ENCODE measurements at regions not wholly inside any gene's neighbourhood (a gene's known extent, or its start where the extent isn't known, plus 50 kb on each side); places are given as distances from the start of the nearest gene placed in this dataset.
A peak's percentile ranks its signal among the peaks of the same experiment; 100 is the strongest.

DNA sequence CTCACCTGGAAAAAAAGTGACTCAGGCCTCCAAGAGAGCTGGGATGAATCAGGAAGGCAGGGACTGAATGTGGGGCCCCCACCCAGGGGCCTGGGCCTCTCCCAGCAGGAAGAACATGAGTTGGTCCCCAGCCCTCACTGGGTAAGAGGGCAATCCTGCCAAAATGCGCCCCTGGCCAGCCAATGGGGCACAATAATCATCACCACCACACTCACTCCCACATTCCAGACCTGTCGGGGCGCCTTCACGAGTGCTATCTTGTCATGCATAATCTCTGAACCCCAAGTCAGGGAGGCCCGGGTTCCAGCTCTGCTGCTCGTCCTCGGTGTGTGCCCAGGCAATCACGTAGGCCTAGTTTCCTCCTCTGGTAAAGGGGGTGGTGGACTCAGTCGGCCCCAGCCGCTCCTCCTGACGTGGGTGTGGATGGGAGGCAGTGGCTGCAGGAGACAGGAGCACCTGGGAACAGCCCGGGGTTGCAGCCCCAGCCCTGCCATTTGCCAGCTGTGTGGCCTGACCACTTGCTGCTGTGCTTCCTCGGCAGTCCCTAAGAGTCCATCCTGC lies 115.1 kb downstream of the CYP26B1 start:
- TF ChIP-seq, protein P1, sequence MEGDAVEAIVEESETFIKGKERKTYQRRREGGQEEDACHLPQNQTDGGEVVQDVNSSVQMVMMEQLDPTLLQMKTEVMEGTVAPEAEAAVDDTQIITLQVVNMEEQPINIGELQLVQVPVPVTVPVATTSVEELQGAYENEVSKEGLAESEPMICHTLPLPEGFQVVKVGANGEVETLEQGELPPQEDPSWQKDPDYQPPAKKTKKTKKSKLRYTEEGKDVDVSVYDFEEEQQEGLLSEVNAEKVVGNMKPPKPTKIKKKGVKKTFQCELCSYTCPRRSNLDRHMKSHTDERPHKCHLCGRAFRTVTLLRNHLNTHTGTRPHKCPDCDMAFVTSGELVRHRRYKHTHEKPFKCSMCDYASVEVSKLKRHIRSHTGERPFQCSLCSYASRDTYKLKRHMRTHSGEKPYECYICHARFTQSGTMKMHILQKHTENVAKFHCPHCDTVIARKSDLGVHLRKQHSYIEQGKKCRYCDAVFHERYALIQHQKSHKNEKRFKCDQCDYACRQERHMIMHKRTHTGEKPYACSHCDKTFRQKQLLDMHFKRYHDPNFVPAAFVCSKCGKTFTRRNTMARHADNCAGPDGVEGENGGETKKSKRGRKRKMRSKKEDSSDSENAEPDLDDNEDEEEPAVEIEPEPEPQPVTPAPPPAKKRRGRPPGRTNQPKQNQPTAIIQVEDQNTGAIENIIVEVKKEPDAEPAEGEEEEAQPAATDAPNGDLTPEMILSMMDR (IDR thresholded peaks at IDR 0.05), result no peak
- H3K4me1 Mint-ChIP-seq (ENCODE audit: unreplicated experiment), result no peaks in the 10 kb centered on the region
- no peaks in the 10 kb centered on the region for H3K36me3 Mint-ChIP-seq (ENCODE audit: unreplicated experiment)
- no peaks in the 10 kb centered on the region for H3K9me3 Mint-ChIP-seq (ENCODE audit: unreplicated experiment)
- no peak overlapping the region for H3K27ac Mint-ChIP-seq (ENCODE audit: unreplicated experiment)
- peak; percentile 79 for DNase-seq (ENCODE audit: extremely low spot score, unreplicated experiment)
- H3K4me3 Mint-ChIP-seq (ENCODE audit: unreplicated experiment), result no peak overlapping the region
- H3K27me3 Mint-ChIP-seq (ENCODE audit: unreplicated experiment), result peaks cover 35% of the 10 kb centered on the region

DNA sequence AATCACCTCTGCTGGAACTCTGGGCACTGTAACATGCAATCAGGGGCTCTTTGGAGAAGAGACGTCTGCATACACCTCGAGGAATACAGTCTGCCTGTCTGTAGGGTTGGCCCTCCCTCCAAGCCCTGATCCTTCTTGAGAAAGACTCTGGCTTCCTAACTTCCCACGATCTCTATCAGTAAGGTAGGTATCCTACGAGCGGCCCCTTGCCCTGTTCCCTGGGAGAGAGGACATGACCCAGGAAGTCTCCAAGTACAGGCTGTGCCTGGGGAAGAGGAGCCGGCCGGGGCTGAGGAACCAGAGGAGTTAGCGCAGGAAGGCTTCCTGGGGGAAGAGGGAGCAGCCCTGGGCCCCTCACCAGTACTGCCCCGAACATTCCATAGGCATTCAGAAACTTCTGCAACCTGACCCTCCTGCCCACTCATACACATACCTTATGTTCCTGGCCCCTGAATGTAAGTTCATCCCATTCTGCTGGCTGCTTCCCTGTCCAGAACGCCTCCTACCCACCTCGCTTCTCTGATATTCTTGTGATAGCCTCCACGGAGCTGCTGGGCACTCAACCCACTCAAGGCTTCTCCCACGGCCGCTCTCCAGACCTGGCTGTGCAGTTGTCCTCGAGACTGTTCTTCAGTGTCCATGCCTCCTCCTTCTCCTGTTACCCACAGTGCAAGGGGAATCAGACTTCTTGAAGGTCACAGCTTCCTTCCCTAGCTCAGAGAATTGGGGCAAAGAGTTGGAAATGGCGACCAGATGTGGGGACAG lies 116.1 kb downstream of the CYP26B1 start:
- H3K4me1 Mint-ChIP-seq (ENCODE audit: unreplicated experiment), result no peaks in the 10 kb centered on the region
- peak; percentile 73 for DNase-seq (ENCODE audit: extremely low spot score, unreplicated experiment)
- no peak overlapping the region for H3K4me3 Mint-ChIP-seq (ENCODE audit: unreplicated experiment)
- no peak overlapping the region for H3K27ac Mint-ChIP-seq (ENCODE audit: unreplicated experiment)
- TF ChIP-seq, protein P1 (IDR thresholded peaks at IDR 0.05), result no peak
- H3K27me3 Mint-ChIP-seq (ENCODE audit: unreplicated experiment), result peaks cover 35% of the 10 kb centered on the region
- H3K36me3 Mint-ChIP-seq (ENCODE audit: unreplicated experiment), result no peaks in the 10 kb centered on the region
- no peaks in the 10 kb centered on the region for H3K9me3 Mint-ChIP-seq (ENCODE audit: unreplicated experiment)

DNA sequence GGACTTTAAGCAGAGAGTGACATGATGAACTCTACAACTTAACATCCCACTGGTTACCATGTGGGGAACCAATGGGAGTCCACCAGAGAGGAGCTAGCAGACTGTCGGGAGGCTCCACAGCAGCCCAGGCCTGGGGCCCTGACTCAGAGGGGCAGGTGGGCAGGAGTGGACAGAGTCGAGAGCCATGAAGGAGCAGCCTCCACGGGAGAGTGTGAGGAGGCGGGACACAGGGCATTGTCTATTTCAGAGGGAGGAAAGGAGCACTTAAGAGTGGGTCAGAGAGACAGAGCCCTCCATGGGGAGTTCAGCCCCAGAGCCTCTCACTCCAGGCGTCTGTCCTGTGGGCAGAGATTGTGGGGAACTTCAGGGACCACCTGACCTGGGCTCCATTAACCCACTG lies 118.7 kb downstream of the CYP26B1 start:
- H3K4me3 Mint-ChIP-seq (ENCODE audit: unreplicated experiment), result no peak overlapping the region
- H3K9me3 Mint-ChIP-seq (ENCODE audit: unreplicated experiment), result no peaks in the 10 kb centered on the region
- H3K36me3 Mint-ChIP-seq (ENCODE audit: unreplicated experiment), result no peaks in the 10 kb centered on the region
- H3K27ac Mint-ChIP-seq (ENCODE audit: unreplicated experiment), result no peak overlapping the region
- H3K27me3 Mint-ChIP-seq (ENCODE audit: unreplicated experiment), result peaks cover 45% of the 10 kb centered on the region
- H3K4me1 Mint-ChIP-seq (ENCODE audit: unreplicated experiment), result no peaks in the 10 kb centered on the region
- TF ChIP-seq, protein P1 (IDR thresholded peaks at IDR 0.05), result no peak
- DNase-seq (ENCODE audit: extremely low spot score, unreplicated experiment), result peak; percentile 83

DNA sequence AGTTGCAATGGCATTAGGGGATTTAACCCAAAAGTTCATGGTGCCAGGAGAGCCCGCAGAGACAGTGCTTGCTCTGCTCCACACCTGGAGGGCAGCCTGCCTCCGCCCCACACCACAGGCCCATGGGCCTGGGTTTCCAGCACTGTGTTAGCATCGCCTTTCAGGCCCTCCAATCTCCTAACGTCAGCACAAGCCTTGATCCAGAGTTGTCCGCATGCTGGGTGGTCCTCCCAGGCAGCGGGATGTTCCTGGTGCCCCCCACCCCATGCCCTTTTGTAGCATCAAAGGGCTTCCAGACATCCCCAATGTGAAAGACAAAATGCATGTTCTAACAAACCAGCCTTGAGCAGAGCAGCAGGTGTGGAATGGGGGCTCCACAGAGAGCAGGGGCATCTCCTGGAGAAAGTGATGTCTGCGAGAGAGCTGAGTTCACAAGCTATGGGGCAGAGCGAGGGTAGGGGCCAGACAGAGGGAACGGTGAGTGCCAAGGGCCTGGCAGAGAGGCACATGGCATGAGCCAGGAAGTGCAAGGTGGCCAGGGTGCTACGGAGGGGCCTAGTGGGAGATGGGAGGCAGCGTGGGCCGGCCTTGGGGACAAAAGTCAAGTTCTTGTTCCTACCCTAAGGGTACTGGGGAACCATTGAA lies 119.2 kb downstream of the CYP26B1 start:
- Mint-ChIP-seq H3K9me3 (ENCODE audit: unreplicated experiment) (no peaks in the 10 kb centered on the region), H3K27me3 (ENCODE audit: unreplicated experiment) (peaks cover 40% of the 10 kb centered on the region), H3K36me3 (ENCODE audit: unreplicated experiment) (no peaks in the 10 kb centered on the region), H3K4me1 (ENCODE audit: unreplicated experiment) (no peaks in the 10 kb centered on the region), H3K27ac (ENCODE audit: unreplicated experiment) (no peak overlapping the region), H3K4me3 (ENCODE audit: unreplicated experiment) (no peak overlapping the region)
- TF ChIP-seq, protein P1 (IDR thresholded peaks at IDR 0.05), result no peak
- peak; percentile 73 for DNase-seq (ENCODE audit: extremely low spot score, unreplicated experiment)

Data from osteocyte (in vitro differentiated cells).